ENCODE measurements at regions not wholly inside any gene's neighbourhood (a gene's known extent, or its start where the extent isn't known, plus 50 kb on each side); places are given as distances from the start of the nearest gene placed in this dataset.

- CTCF ChIA-PET, result no interaction called here
- H3K27me3 ChIP-seq (ENCODE audit: control insufficient read depth, insufficient read depth, low read length), result no peaks in the 10 kb centered on the region
- no peak overlapping the region for H3K27ac ChIP-seq (ENCODE audit: low read length)
- ATAC-seq (no peak), DNase-seq (ENCODE audit: low read depth, low spot score) (peak; percentile 32)
- intact Hi-C loops (cut with micrococcal nuclease; ENCODE audit: unreplicated experiment) (no loop called here), in situ Hi-C loops (cut with HindIII; ENCODE audit: low pct_unique_long_range_greater_than_20kb, low sequenced_read_pairs) (no loop called here)
- no peaks in the 10 kb centered on the region for H3K9me3 ChIP-seq (ENCODE audit: control insufficient read depth, insufficient read depth, low read depth, low read length)
- no peaks in the 10 kb centered on the region for H3K4me1 ChIP-seq (ENCODE audit: control insufficient read depth, insufficient read depth, low read length)
- H3K4me3 ChIP-seq (ENCODE audit: low read depth in 2 of 2, low read length in 2 of 2), result no peak overlapping the region
- TF ChIP-seq TCF7L2 (IDR thresholded peaks at IDR 0.05; ENCODE audit: low read depth, low read length) (no peak), POLR2AphosphoS5 (IDR thresholded peaks at IDR 0.05; ENCODE audit: low read depth, low read length) (no peak)
- BruUV-seq (replicated peaks), result no TSS peak
- H3K36me3 ChIP-seq (ENCODE audit: control insufficient read depth, insufficient read depth, low read length), result no peaks in the 10 kb centered on the region
- POLR2A ChIA-PET, result no interaction called here
Observed at GRCh38 chr21:35178827-35179226, 129.7 kb upstream of the RUNX1 start.

- Histone ChIP-seq H3K36me3 (ENCODE audit: control insufficient read depth, insufficient read depth, low read length) (no peaks in the 10 kb centered on the region), H3K4me1 (ENCODE audit: control insufficient read depth, insufficient read depth, low read length) (no peaks in the 10 kb centered on the region), H3K27me3 (ENCODE audit: control insufficient read depth, insufficient read depth, low read length) (no peaks in the 10 kb centered on the region), H3K4me3 (ENCODE audit: low read depth in 2 of 2, low read length in 2 of 2) (no peak overlapping the region), H3K9me3 (ENCODE audit: control insufficient read depth, insufficient read depth, low read depth, low read length) (no peaks in the 10 kb centered on the region), H3K27ac (ENCODE audit: low read length) (no peak overlapping the region)
- no TSS peak for BruUV-seq (replicated peaks)
- intact Hi-C loops (cut with micrococcal nuclease; ENCODE audit: unreplicated experiment) (no loop called here), in situ Hi-C loops (cut with HindIII; ENCODE audit: low pct_unique_long_range_greater_than_20kb, low sequenced_read_pairs) (no loop called here)
- TF ChIP-seq, protein P1, sequence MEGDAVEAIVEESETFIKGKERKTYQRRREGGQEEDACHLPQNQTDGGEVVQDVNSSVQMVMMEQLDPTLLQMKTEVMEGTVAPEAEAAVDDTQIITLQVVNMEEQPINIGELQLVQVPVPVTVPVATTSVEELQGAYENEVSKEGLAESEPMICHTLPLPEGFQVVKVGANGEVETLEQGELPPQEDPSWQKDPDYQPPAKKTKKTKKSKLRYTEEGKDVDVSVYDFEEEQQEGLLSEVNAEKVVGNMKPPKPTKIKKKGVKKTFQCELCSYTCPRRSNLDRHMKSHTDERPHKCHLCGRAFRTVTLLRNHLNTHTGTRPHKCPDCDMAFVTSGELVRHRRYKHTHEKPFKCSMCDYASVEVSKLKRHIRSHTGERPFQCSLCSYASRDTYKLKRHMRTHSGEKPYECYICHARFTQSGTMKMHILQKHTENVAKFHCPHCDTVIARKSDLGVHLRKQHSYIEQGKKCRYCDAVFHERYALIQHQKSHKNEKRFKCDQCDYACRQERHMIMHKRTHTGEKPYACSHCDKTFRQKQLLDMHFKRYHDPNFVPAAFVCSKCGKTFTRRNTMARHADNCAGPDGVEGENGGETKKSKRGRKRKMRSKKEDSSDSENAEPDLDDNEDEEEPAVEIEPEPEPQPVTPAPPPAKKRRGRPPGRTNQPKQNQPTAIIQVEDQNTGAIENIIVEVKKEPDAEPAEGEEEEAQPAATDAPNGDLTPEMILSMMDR (IDR thresholded peaks at IDR 0.05), result no peak
- TF ChIP-seq SIN3A (IDR thresholded peaks at IDR 0.05; ENCODE audit: borderline replicate concordance, insufficient read depth, low read depth, low read length), result no peak
- TF ChIP-seq, protein P2, sequence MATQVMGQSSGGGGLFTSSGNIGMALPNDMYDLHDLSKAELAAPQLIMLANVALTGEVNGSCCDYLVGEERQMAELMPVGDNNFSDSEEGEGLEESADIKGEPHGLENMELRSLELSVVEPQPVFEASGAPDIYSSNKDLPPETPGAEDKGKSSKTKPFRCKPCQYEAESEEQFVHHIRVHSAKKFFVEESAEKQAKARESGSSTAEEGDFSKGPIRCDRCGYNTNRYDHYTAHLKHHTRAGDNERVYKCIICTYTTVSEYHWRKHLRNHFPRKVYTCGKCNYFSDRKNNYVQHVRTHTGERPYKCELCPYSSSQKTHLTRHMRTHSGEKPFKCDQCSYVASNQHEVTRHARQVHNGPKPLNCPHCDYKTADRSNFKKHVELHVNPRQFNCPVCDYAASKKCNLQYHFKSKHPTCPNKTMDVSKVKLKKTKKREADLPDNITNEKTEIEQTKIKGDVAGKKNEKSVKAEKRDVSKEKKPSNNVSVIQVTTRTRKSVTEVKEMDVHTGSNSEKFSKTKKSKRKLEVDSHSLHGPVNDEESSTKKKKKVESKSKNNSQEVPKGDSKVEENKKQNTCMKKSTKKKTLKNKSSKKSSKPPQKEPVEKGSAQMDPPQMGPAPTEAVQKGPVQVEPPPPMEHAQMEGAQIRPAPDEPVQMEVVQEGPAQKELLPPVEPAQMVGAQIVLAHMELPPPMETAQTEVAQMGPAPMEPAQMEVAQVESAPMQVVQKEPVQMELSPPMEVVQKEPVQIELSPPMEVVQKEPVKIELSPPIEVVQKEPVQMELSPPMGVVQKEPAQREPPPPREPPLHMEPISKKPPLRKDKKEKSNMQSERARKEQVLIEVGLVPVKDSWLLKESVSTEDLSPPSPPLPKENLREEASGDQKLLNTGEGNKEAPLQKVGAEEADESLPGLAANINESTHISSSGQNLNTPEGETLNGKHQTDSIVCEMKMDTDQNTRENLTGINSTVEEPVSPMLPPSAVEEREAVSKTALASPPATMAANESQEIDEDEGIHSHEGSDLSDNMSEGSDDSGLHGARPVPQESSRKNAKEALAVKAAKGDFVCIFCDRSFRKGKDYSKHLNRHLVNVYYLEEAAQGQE (IDR thresholded peaks at IDR 0.05; ENCODE audit: insufficient read depth in 1 of 2, low read depth in 2 of 2, low read length in 1 of 2), result no peak
- no peak for TF ChIP-seq TCF7L2 (IDR thresholded peaks at IDR 0.05; ENCODE audit: low read depth, low read length)
- TF ChIP-seq POLR2AphosphoS5 (IDR thresholded peaks at IDR 0.05; ENCODE audit: low read depth, low read length), result no peak
- ChIA-PET POLR2A (no interaction called here), CTCF (no interaction called here)
- no peak for DNase-seq (ENCODE audit: low read depth, low spot score)
- ATAC-seq, result no peak
Observed at GRCh38 chr21:35178098-35178497, 129.0 kb upstream of the RUNX1 start.

- H3K36me3 ChIP-seq (ENCODE audit: control insufficient read depth, insufficient read depth, low read length), result no peaks in the 10 kb centered on the region
- H3K4me1 ChIP-seq (ENCODE audit: control insufficient read depth, insufficient read depth, low read length), result no peaks in the 10 kb centered on the region
- no peak for ATAC-seq
- H3K27ac ChIP-seq (ENCODE audit: low read length), result no peak overlapping the region
- ChIA-PET POLR2A (no interaction called here), CTCF (no interaction called here)
- intact Hi-C loops (cut with micrococcal nuclease; ENCODE audit: unreplicated experiment), result no loop called here
- no peak overlapping the region for H3K4me3 ChIP-seq (ENCODE audit: low read depth in 2 of 2, low read length in 2 of 2)
- no peaks in the 10 kb centered on the region for H3K9me3 ChIP-seq (ENCODE audit: control insufficient read depth, insufficient read depth, low read depth, low read length)
- no TSS peak for BruUV-seq (replicated peaks)
- in situ Hi-C loops (cut with HindIII; ENCODE audit: low pct_unique_long_range_greater_than_20kb, low sequenced_read_pairs), result no loop called here
- TF ChIP-seq POLR2AphosphoS5 (IDR thresholded peaks at IDR 0.05; ENCODE audit: low read depth, low read length) (no peak), TCF7L2 (IDR thresholded peaks at IDR 0.05; ENCODE audit: low read depth, low read length) (no peak), SIN3A (IDR thresholded peaks at IDR 0.05; ENCODE audit: borderline replicate concordance, insufficient read depth, low read depth, low read length) (no peak)
- TF ChIP-seq, protein P2 (IDR thresholded peaks at IDR 0.05; ENCODE audit: insufficient read depth in 1 of 2, low read depth in 2 of 2, low read length in 1 of 2), result no peak
- TF ChIP-seq, protein P1 (IDR thresholded peaks at IDR 0.05), result no peak
- H3K27me3 ChIP-seq (ENCODE audit: control insufficient read depth, insufficient read depth, low read length), result no peaks in the 10 kb centered on the region
- DNase-seq (ENCODE audit: low read depth, low spot score), result no peak
Observed at GRCh38 chr21:35172231-35172630, 123.1 kb upstream of the RUNX1 start.
